AML-193 (cell line): ENCODE measurements at regions not wholly inside any gene's neighbourhood (a gene's known extent, or its start where the extent isn't known, plus 50 kb on each side); places are given as distances from the start of the nearest gene placed in this dataset.

Experiments
- DNase-seq, 2 experiments: peaks; one replicate each; lab custom pipeline; 2025; lab: John Stamatoyannopoulos, UW

GRCh38 chr5:124583469-124584350, 162.7 kb downstream of the ZNF608 start:
- DNase-seq: no peak

DNA sequence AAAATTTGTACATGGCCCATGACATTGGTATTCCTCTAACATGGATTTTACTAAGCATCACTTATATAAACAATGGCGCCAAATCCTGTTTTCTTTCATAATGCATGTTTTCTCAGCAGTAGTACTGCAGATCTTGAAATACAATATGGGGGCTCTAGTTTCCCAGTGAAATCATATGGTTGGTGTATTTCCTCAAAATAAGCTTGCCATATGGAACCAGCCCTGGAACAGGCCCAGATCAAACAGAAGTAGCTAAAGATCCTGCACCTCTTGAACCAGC, 163.9 kb downstream of the ZNF608 start:
- no peak for DNase-seq

- no peak for DNase-seq
These were observed 164.5 kb downstream of the ZNF608 start for GRCh38 chr5:124581738-124582560.

- no peak for DNase-seq
These were observed 165.3 kb downstream of the ZNF608 start for GRCh38 chr5:124580925-124581737.

- no peak for DNase-seq
These were observed 165.9 kb downstream of the ZNF608 start for GRCh38 chr5:124580512-124580911.

DNA sequence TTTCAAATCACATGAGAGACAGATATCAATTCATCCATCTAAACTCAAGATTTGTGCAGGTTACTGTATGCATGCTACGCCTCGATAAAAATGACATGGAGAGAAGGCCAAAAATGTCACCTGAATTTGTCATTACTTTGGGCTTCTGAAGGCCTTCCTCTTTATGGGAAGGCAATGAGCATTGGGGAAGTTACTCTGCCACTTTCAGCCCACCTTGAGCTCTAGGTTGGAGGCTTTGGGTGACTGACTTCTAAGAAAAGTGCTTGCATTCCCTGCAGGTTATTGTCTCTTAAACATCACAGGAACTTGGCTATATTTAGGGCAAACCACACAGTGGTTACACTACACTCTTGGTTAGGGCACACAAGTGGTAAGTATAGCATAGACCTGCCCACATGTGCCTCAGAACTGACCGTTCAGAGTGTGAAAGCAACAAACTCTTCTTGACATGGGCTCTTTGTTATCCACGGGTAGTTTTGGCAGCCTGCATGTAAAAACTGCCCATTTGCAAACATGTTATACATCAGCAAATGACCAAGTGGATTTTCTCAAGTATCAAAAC, 169.5 kb downstream of the ZNF608 start:
- no peak for DNase-seq

DNA sequence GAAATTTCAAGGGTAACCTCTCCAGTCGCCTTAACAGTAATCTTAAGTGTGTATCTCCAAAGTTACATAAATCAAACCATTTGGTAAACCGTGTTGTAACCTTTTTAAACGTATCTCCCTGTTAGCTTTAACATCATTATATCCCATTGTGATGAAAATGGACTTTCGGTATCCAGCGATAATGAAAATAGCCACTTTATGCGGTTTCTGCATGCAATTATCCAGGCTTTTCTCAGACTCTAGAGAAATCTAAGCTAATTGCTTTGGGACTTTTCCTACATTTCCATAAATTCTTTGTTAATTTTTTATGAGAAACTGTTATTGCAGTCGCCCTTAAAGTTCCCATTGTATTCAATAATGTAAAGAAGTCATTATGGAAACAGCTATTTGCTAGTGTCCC, 170.7 kb downstream of the ZNF608 start:
- no peak for DNase-seq

- no peak for DNase-seq
These were observed 171.7 kb downstream of the ZNF608 start for GRCh38 chr5:124574521-124575436.

GRCh38 chr5:124572971-124573370, 173.5 kb downstream of the ZNF608 start:
- no peak for DNase-seq

DNA sequence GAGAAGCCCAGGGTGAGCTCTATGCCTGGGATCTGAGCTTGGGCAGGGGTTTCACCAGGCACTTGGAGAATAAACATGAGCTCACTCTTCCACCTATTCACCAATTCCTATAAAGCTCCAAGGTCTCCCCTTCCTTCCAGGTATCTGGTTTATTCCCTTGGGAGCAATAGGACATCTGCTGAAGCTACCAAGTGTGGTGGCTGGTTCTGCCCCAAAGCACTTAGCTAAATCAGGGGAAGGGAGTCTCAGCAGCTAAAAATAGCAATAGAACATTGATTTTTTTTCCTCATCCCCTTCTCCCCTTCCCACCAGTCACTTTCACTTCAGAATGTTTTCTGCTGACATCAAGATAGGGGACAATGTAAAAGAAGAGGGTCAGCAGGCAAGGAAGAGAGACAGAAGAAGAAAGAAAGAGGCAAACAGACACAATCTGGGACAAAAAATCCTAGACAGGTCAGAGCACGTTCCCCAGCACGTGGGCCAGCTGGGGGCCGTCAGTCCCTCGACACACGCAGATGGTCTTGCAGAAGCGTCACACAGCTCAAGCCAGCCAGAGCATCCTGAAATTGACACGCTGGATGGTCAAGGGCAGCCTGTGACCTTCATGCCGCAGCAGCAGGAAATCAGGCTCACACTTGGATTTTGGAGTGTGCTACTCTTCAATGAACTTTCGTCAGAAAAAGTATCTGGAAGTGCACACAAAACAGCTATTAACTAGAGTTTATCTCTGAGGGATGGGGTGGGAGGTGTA, 176.0 kb downstream of the ZNF608 start:
- no peak for DNase-seq

DNA sequence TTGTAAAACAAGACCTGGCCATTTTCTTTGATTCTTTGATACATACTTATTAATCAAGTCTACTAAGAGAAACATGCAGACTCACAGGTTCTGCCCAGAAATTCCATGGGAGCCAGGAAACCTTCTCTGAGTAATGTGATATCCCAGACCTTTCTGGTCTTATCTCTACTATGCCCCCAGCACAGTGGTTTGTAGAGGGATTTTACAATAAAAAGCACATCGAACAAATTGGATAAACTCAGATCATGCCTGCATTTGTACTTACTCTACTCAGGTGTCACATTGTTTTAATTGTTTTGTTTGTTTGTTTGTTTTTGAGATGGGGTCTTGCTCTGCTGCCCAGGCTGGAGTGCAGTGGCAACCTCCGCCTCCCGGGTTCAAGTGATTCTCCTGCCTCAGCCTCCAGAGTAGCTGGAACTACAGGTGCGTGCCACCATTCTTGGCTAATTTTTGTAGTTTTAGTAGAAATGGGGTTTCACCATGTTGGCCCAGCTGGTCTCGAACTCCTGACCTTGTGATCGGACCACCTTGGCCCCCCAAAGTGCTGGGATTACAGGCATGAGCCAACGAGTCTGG, 179.5 kb downstream of the ZNF608 start:
- DNase-seq: no peak

DNA sequence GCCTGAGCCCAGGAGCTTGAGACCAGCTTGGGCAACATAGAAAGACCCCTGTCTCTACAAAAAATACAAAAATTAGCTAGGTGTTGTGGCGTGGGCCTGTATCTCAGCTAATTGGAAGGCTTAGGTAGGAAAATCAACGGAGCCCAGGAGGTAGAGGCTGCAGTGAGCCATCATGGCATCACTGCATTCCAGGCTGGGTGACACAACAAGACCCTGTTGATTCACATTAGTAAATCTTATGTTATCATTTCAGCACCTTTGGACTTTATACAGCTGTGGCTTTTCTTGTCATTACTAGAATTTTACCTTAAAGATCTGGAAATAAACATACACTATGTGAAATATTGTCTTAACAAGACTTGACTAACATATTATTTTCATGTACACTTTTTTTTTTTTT, 185.0 kb downstream of the ZNF608 start:
- DNase-seq: no peak

GRCh38 chr5:124560370-124560769, 186.1 kb downstream of the ZNF608 start:
- DNase-seq: no peak

- DNase-seq: no peak
These were observed 188.7 kb downstream of the ZNF608 start for GRCh38 chr5:124557761-124558160.

GRCh38 chr5:124554746-124555578, 191.5 kb downstream of the ZNF608 start:
- DNase-seq: no peak

GRCh38 chr5:124553911-124554310, 192.5 kb downstream of the ZNF608 start:
- DNase-seq: no peak

GRCh38 chr5:124552526-124552925, 193.9 kb downstream of the ZNF608 start:
- DNase-seq: no peak

GRCh38 chr5:124551939-124552279, 194.5 kb downstream of the ZNF608 start:
- no peak for DNase-seq

- DNase-seq: no peak
These were observed 195.7 kb downstream of the ZNF608 start for GRCh38 chr5:124550731-124551130.
